ENCODE measurements at regions not wholly inside any gene's neighbourhood (a gene's known extent, or its start where the extent isn't known, plus 50 kb on each side); places are given as distances from the start of the nearest gene placed in this dataset.

DNA sequence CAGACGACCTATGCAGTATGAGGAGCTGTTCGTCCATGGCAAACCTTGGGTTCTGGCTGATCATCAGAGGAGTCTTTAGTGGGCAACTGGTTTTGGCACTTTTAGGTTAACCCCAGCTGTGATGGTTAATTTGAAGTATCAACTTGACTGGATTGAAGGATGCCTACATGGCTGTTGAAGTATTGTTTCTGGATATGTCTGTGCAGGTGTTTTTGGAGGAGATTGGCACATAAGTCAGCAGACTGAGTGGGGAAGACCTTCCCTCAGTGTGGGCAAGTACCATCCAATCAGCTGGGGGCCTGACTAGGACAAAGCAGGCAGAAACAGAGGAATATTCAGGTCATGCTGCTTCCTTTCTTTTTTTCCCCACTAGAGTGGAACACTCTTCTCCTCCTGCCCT lies 284.1 kb downstream of the NFKBIZ start:
- TF ChIP-seq, protein P1, sequence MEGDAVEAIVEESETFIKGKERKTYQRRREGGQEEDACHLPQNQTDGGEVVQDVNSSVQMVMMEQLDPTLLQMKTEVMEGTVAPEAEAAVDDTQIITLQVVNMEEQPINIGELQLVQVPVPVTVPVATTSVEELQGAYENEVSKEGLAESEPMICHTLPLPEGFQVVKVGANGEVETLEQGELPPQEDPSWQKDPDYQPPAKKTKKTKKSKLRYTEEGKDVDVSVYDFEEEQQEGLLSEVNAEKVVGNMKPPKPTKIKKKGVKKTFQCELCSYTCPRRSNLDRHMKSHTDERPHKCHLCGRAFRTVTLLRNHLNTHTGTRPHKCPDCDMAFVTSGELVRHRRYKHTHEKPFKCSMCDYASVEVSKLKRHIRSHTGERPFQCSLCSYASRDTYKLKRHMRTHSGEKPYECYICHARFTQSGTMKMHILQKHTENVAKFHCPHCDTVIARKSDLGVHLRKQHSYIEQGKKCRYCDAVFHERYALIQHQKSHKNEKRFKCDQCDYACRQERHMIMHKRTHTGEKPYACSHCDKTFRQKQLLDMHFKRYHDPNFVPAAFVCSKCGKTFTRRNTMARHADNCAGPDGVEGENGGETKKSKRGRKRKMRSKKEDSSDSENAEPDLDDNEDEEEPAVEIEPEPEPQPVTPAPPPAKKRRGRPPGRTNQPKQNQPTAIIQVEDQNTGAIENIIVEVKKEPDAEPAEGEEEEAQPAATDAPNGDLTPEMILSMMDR (IDR thresholded peaks at IDR 0.05 in 2 of 3, conservative IDR thresholded peaks at IDR 0.05 in 1 of 3; ENCODE audit: control insufficient read depth in 2 of 3, extremely low read depth in 1 of 3, insufficient read depth in 1 of 3, low read depth in 3 of 3, low read length in 3 of 3) = no peak
- TF ChIP-seq HDAC2 (IDR thresholded peaks at IDR 0.05) (no peak), RCOR1 (conservative IDR thresholded peaks at IDR 0.05; ENCODE audit: low read depth, low read length) (no peak), NBN (IDR thresholded peaks at IDR 0.05) (no peak)
